ENCODE measurements at regions not wholly inside any gene's neighbourhood (a gene's known extent, or its start where the extent isn't known, plus 50 kb on each side); places are given as distances from the start of the nearest gene placed in this dataset.

DNA sequence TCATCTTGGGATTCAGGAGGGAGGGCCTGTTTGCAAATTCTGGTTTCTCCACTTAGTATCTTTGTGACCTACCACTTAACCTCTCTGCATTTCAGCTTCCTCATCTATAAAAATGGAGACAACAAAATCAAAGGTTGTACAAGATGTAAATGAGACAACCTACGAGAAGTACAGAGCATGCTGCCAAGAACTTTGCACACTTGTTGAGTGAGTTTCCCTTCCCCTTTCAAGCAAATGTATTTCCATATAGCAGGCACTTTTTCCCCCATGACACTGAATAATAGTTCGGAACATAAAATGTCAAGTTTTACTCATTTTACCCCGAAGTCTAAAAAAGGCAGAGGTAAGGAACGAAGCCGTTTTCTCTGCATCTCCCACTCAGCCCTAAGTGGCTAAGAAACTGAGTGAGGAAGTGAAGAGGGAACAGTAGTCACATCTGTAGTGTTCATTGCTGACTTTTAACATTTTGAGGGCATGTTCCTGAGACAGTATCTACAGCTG lies 159.0 kb downstream of the TLE1 start:
- TF ChIP-seq, protein P1, sequence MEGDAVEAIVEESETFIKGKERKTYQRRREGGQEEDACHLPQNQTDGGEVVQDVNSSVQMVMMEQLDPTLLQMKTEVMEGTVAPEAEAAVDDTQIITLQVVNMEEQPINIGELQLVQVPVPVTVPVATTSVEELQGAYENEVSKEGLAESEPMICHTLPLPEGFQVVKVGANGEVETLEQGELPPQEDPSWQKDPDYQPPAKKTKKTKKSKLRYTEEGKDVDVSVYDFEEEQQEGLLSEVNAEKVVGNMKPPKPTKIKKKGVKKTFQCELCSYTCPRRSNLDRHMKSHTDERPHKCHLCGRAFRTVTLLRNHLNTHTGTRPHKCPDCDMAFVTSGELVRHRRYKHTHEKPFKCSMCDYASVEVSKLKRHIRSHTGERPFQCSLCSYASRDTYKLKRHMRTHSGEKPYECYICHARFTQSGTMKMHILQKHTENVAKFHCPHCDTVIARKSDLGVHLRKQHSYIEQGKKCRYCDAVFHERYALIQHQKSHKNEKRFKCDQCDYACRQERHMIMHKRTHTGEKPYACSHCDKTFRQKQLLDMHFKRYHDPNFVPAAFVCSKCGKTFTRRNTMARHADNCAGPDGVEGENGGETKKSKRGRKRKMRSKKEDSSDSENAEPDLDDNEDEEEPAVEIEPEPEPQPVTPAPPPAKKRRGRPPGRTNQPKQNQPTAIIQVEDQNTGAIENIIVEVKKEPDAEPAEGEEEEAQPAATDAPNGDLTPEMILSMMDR (conservative IDR thresholded peaks at IDR 0.05), result no peak
- no peak for TF ChIP-seq EZH2 (IDR thresholded peaks at IDR 0.05; ENCODE audit: low read depth)
